GM12878 (cell line): ENCODE measurements at regions not wholly inside any gene's neighbourhood (a gene's known extent, or its start where the extent isn't known, plus 50 kb on each side); places are given as distances from the start of the nearest gene placed in this dataset.

ENCODE experiments used
- ATAC-seq: fragments of 200-7000 bp; cut with Tn5 transposase; 3 replicates; pipeline ENCODE4 v1.9.1; 2020; ENCODE audit warnings: mild to moderate bottlenecking, moderate library complexity
- BruUV-seq: library from RNA; stranded (reverse); fragments of 400-500 nt; replicated peaks from 2 replicates; lab custom pipeline; 2021; lab: Mats Ljungman, UMichigan
- CTCF ChIA-PET: fragments of 300-600 bp; sonication (Branson Sonifier 250); formaldehyde crosslinking; extraction: SDS; loops from one replicate; lab custom pipeline; 2021; ENCODE audit warnings: inconsistent platforms; lab: Yijun Ruan, JAX
- POLR2A ChIA-PET: fragments of 350-600 bp; formaldehyde crosslinking; extraction: SDS; loops from one replicate; lab custom pipeline; 2021; ENCODE audit warnings: inconsistent platforms; lab: Charles Lee
- RAD21 ChIA-PET: fragments of 300-600 bp; sonication (Branson Sonifier 250); formaldehyde crosslinking; loops from one replicate; lab custom pipeline; 2023; ENCODE audit warnings: antibody characterized with exemption; ENCODE audit not compliant: unreplicated experiment; lab: Charles Lee
- SMC1A ChIA-PET: fragments of 300-600 bp; sonication (Branson Sonifier 250); formaldehyde crosslinking; loops from one replicate; lab custom pipeline; 2023; ENCODE audit not compliant: unreplicated experiment, uncharacterized antibody; lab: Charles Lee
- DNase-seq: peaks from one replicate; pipeline ENCODE4 v3.0.0-alpha.2; 2011; ENCODE audit warnings: low read depth, low spot score
- FAIRE-seq: peaks from 3 replicates; lab custom pipeline; 2011; peaks lifted over from hg19 to GRCh38; lab: Jason Lieb, UNC
- H2AFZ ChIP-seq: 2 replicates; pipeline ENCODE4 v1.6.0; 2011; ENCODE audit warnings: low read depth, low read length, control low read depth; ENCODE audit not compliant: control insufficient read depth
- H3K27ac ChIP-seq: 2 replicates; pipeline ENCODE4 v1.5.1; 2011; ENCODE audit warnings: control low read depth; ENCODE audit not compliant: control insufficient read depth, insufficient read depth
- H3K27me3 ChIP-seq, 2 experiments: replicated peaks in 1 of 2; 2 replicates each; pipeline versions ENCODE4 v1.6.0 to v1.6.1; 2011; ENCODE audit warnings: low read length in 1 of 2; ENCODE audit not compliant: control insufficient read depth in 2 of 2, insufficient read depth in 2 of 2
- H3K36me3 ChIP-seq, 2 experiments: 2 replicates each; pipeline ENCODE4 v1.5.1; 2011; ENCODE audit warnings: low read length in 1 of 2; ENCODE audit not compliant: control insufficient read depth in 2 of 2, insufficient read depth in 2 of 2
- H3K4me1 ChIP-seq: 2 replicates; pipeline ENCODE4 v1.6.1; 2011; ENCODE audit warnings: mild to moderate bottlenecking, low read length, moderate library complexity, mixed read lengths; ENCODE audit not compliant: control insufficient read depth, insufficient read depth
- H3K4me2 ChIP-seq: 2 replicates; pipeline ENCODE4 v1.6.0; 2011; ENCODE audit warnings: control low read depth; ENCODE audit not compliant: control insufficient read depth, insufficient read depth
- H3K4me3 ChIP-seq: fragments of 200-600 bp; sonication (generic); 2 replicates; pipeline ENCODE4 v1.5.1; 2016
- H3K79me2 ChIP-seq: 2 replicates; pipeline ENCODE4 v1.6.0; 2011; ENCODE audit warnings: low read length; ENCODE audit not compliant: control insufficient read depth, insufficient read depth
- H3K9ac ChIP-seq: 2 replicates; pipeline ENCODE4 v1.8.0; 2011; ENCODE audit warnings: low read length, control low read depth, mixed read lengths; ENCODE audit not compliant: control insufficient read depth, insufficient read depth
- H3K9me3 ChIP-seq: replicated peaks from 3 replicates; pipeline ENCODE4 v1.5.1; 2011; ENCODE audit warnings: mild to moderate bottlenecking, low read length; ENCODE audit not compliant: control insufficient read depth, insufficient read depth
- H4K20me1 ChIP-seq: 2 replicates; pipeline ENCODE4 v1.6.0; 2011; ENCODE audit not compliant: control insufficient read depth, insufficient read depth
- CHD4 ChIP-seq: fragments of 200-600 bp; sonication (generic); IDR thresholded peaks from 2 replicates; pipeline ENCODE4 v1.6.1; 2016; ENCODE audit warnings: mild to moderate bottlenecking
- CREM ChIP-seq: IDR thresholded peaks from 2 replicates; pipeline ENCODE4 v1.6.1; 2014; ENCODE audit warnings: antibody characterized with exemption, low read depth
- HSF1 ChIP-seq: fragments of 150-350 bp; IDR thresholded peaks from 2 replicates; pipeline ENCODE4 v1.6.1; 2014; ENCODE audit warnings: mild to moderate bottlenecking, low read depth, low read length
- IKZF2 ChIP-seq, 2 experiments: fragments of 450-650 bp; IDR thresholded peaks; 2 replicates each; pipeline ENCODE4 v1.6.1; 2017; ENCODE audit warnings: mild to moderate bottlenecking in 2 of 2, moderate library complexity in 2 of 2
- IRF5 ChIP-seq: fragments of 450-650 bp; IDR thresholded peaks from 2 replicates; pipeline ENCODE4 v1.6.1; 2017; ENCODE audit warnings: borderline replicate concordance
- JUND ChIP-seq: IDR thresholded peaks from 2 replicates; pipeline ENCODE4 v1.6.1; 2012; ENCODE audit warnings: low read depth, mild to moderate bottlenecking, low read length, improper control_type of control experiment, moderate library complexity
- NR2C1 ChIP-seq: fragments of 450-650 bp; IDR thresholded peaks from 2 replicates; pipeline ENCODE4 v1.6.1; 2017; ENCODE audit warnings: antibody characterized with exemption, mild to moderate bottlenecking, moderate library complexity
- SMAD5 ChIP-seq: IDR thresholded peaks from 2 replicates; pipeline ENCODE4 v1.6.1; 2016; ENCODE audit warnings: antibody characterized with exemption, low read depth
- YBX1 ChIP-seq: fragments of 450-650 bp; IDR thresholded peaks from 2 replicates; pipeline ENCODE4 v1.6.1; 2016; ENCODE audit warnings: antibody characterized with exemption
- ZNF384 ChIP-seq: IDR thresholded peaks from 2 replicates; pipeline ENCODE4 v1.6.1; 2012; ENCODE audit warnings: low read depth, mild to moderate bottlenecking, low read length, improper control_type of control experiment, borderline replicate concordance
- WGBS: methylation state at CpG from one replicate; pipeline ENCODE4 v1.1.6; 2016; ENCODE audit warnings: low lambda C conversion rate; ENCODE audit not compliant: insufficient replicate concordance, insufficient coverage; ENCODE audit errors: missing lambda C conversion rate; 5-methylcytosine and 5-hydroxymethylcytosine counted together
- in situ Hi-C: fragments of 300-500 bp; cut with MboI; formaldehyde crosslinking; loops from 9 replicates; pipeline ENCODE4 v1.14.3; 2018; ENCODE audit warnings: mixed read lengths
- intact Hi-C: fragments of 100-400 bp; cut with micrococcal nuclease; formaldehyde crosslinking; loops from one replicate; pipeline ENCODE4 v1.14.2; 2022; ENCODE audit not compliant: unreplicated experiment
- TF ChIP-seq, protein P1 (sequence below): IDR thresholded peaks from 2 replicates; pipeline ENCODE4 v1.6.1; 2011; ENCODE audit warnings: borderline replicate concordance, low read depth, mild to moderate bottlenecking, moderate library complexity, low read length; ENCODE audit not compliant: insufficient read depth, poor library complexity, severe bottlenecking
- TF ChIP-seq, protein P2 (sequence below): IDR thresholded peaks from 2 replicates; pipeline ENCODE4 v1.6.1; 2011; ENCODE audit warnings: borderline replicate concordance, low read depth, mild to moderate bottlenecking, moderate library complexity, mixed read lengths, low read length; ENCODE audit not compliant: insufficient read depth; ENCODE audit errors: extremely low read length

- no peak for FAIRE-seq
- H2AFZ ChIP-seq: no peak overlapping the region
- no peak overlapping the region for H3K9ac ChIP-seq
- POLR2A ChIA-PET: no interaction called here
- in situ Hi-C loops: no loop called here
- H3K9me3 ChIP-seq: no peaks in the 10 kb centered on the region
- ATAC-seq: no peak
- no peaks in the 10 kb centered on the region for H3K4me1 ChIP-seq
- CTCF ChIA-PET: interaction anchor here (2.0 kb wide), 1 partner anchor 9 kb away, joined by 5 read pairs; no protein-coding TSS in a partner anchor
- H3K4me3 ChIP-seq: no peak overlapping the region
- no peaks in the 10 kb centered on the region; a peak in 1 of 4 replicates for H3K27me3 ChIP-seq
- H3K4me2 ChIP-seq: no peak overlapping the region
- no peak for TF ChIP-seq ZNF384
- TF ChIP-seq JUND: no peak
- TF ChIP-seq IKZF2 (IDR thresholded peaks at IDR 0.05): no peak
- TF ChIP-seq, protein P1, sequence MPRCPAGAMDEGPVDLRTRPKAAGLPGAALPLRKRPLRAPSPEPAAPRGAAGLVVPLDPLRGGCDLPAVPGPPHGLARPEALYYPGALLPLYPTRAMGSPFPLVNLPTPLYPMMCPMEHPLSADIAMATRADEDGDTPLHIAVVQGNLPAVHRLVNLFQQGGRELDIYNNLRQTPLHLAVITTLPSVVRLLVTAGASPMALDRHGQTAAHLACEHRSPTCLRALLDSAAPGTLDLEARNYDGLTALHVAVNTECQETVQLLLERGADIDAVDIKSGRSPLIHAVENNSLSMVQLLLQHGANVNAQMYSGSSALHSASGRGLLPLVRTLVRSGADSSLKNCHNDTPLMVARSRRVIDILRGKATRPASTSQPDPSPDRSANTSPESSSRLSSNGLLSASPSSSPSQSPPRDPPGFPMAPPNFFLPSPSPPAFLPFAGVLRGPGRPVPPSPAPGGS: no peak
- no peak for TF ChIP-seq NR2C1
- 17% methylated on average over 3 of the region's 3 CpGs for WGBS
- intact Hi-C loops: no loop called here
- no peaks in the 10 kb centered on the region for H4K20me1 ChIP-seq
- H3K36me3 ChIP-seq: no peaks in the 10 kb centered on the region
- H3K79me2 ChIP-seq: no peaks in the 10 kb centered on the region
- no peak for DNase-seq
- SMC1A ChIA-PET: no interaction called here
- RAD21 ChIA-PET: no interaction called here
- no TSS peak for BruUV-seq
- H3K27ac ChIP-seq: no peak overlapping the region
Observed at GRCh38 chr16:80915079-80915450, 91.6 kb downstream of the CMC2 start.

- H4K20me1 ChIP-seq: no peaks in the 10 kb centered on the region
- in situ Hi-C loops: no loop called here
- H3K9me3 ChIP-seq: no peaks in the 10 kb centered on the region
- CTCF ChIA-PET: interaction anchor here (2.0 kb wide), 1 partner anchor 10 kb away, joined by 5 read pairs; no protein-coding TSS in a partner anchor
- H3K27ac ChIP-seq: no peak overlapping the region
- SMC1A ChIA-PET: no interaction called here
- DNase-seq: no peak
- no peak for FAIRE-seq
- BruUV-seq: no TSS peak
- no peak for ATAC-seq
- H3K9ac ChIP-seq: no peak overlapping the region
- no peak overlapping the region for H3K4me3 ChIP-seq
- H3K36me3 ChIP-seq: no peaks in the 10 kb centered on the region
- no peak overlapping the region for H2AFZ ChIP-seq
- TF ChIP-seq CHD4 (no peak), IRF5 (no peak), CREM (no peak), YBX1 (no peak), HSF1 (no peak), SMAD5 (no peak)
- TF ChIP-seq, protein P2, sequence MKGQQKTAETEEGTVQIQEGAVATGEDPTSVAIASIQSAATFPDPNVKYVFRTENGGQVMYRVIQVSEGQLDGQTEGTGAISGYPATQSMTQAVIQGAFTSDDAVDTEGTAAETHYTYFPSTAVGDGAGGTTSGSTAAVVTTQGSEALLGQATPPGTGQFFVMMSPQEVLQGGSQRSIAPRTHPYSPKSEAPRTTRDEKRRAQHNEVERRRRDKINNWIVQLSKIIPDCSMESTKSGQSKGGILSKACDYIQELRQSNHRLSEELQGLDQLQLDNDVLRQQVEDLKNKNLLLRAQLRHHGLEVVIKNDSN: no peak
- TF ChIP-seq, all 136 proteins: peak for 0
- 54% methylated on average over 10 of the region's 10 CpGs for WGBS
- ChIA-PET RAD21 (no interaction called here), POLR2A (no interaction called here)
- Histone ChIP-seq H3K4me1 (no peaks in the 10 kb centered on the region), H3K27me3 (no peaks in the 10 kb centered on the region; a peak in 1 of 4 replicates), H3K4me2 (no peak overlapping the region), H3K79me2 (no peaks in the 10 kb centered on the region)
- intact Hi-C loops: no loop called here
Observed at GRCh38 chr16:80914379-80915078, 92.2 kb downstream of the CMC2 start.
